ENCODE measurements at regions not wholly inside any gene's neighbourhood (a gene's known extent, or its start where the extent isn't known, plus 50 kb on each side); places are given as distances from the start of the nearest gene placed in this dataset.
"Not testable (repeated sequence)": the region's sequence is repeated elsewhere in the genome, so short reads cannot be mapped to it uniquely, and the experiment has no call there.

GRCh38 chr14:29391801-29392200 is 535.8 kb downstream of the PRKD1 start:
- no peaks in the 10 kb centered on the region for H3K36me3 ChIP-seq (ENCODE audit: insufficient read depth in 1 of 2, low read depth in 1 of 2)
- intact Hi-C loops (cut with DNase I), result no loop called here
- no peaks in the 10 kb centered on the region for H3K9me3 ChIP-seq
- no peak for TF ChIP-seq CTCF (IDR thresholded peaks at IDR 0.05)
- no peaks in the 10 kb centered on the region for H3K4me1 ChIP-seq
- H3K4me3 ChIP-seq, result no peak overlapping the region
- H3K27ac ChIP-seq, result no peak overlapping the region
- ATAC-seq, result no peak
- no peaks in the 10 kb centered on the region for H3K27me3 ChIP-seq (ENCODE audit: insufficient read depth in 3 of 3, low read length in 2 of 3)
- no peak for DNase-seq
- 43 to 58% (median 55%) methylated on average over 2 of the region's 2 CpGs for WGBS, 3 donors

DNA sequence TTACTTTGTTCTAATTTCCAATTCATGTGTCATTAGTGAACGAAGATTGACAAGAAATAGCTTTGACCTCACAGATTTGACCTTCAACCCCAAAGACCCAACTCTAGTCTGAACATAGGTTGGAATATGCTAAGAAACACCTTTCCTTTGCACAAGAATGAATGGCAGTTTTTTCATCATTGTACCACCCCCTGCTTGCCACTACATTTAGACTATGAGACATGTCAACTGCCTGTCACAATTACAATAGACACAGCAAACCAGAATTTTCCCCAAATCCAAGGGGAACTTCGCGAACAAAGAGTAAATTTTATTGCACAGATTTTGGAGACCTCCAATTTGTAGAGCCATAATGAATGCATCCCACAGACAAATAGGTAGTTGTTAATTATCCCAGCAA is 535.4 kb downstream of the PRKD1 start:
- Histone ChIP-seq H3K27ac (no peak overlapping the region), H3K36me3 (ENCODE audit: insufficient read depth in 1 of 2, low read depth in 1 of 2) (no peaks in the 10 kb centered on the region), H3K9me3 (no peaks in the 10 kb centered on the region), H3K27me3 (ENCODE audit: insufficient read depth in 3 of 3, low read length in 2 of 3) (no peaks in the 10 kb centered on the region), H3K4me1 (no peaks in the 10 kb centered on the region), H3K4me3 (no peak overlapping the region)
- intact Hi-C loops (cut with DNase I), result no loop called here
- DNase-seq (no peak), ATAC-seq (no peak)
- TF ChIP-seq CTCF (IDR thresholded peaks at IDR 0.05), result no peak
- 75 to 80% (median 79%) methylated on average over 3 of the region's 3 CpGs for WGBS, 3 donors

DNA sequence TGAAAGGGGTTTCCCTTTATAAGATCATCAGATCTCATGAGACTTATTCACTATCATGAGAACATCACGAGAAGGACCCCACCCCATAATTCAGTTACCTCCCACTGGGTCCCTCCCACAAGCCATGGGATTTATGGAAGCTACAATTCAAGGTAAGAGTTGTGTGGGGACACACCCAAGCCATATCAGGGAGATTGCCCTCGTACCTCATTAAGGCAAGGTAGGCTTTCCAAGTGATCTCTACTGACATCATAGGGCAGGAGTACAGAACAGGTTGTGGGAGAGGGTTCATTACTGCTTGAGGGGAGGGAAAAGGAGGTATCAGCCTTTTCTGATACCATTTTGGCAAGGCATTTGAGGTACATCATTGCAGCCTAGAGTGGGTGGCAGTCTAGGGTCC is 524.6 kb downstream of the PRKD1 start:
- WGBS, 3 donors, result 59 to 69% (median 63%) methylated on average over 2 of the region's 2 CpGs
- Histone ChIP-seq H3K36me3 (ENCODE audit: insufficient read depth in 1 of 2, low read depth in 1 of 2) (no peaks in the 10 kb centered on the region), H3K27ac (no peak overlapping the region), H3K27me3 (ENCODE audit: insufficient read depth in 3 of 3, low read length in 2 of 3) (no peaks in the 10 kb centered on the region), H3K4me3 (no peak overlapping the region), H3K4me1 (no peaks in the 10 kb centered on the region), H3K9me3 (no peaks in the 10 kb centered on the region)
- intact Hi-C loops (cut with DNase I), result no loop called here
- DNase-seq (no peak), ATAC-seq (no peak)
- no peak for TF ChIP-seq CTCF (IDR thresholded peaks at IDR 0.05)

GRCh38 chr14:29410581-29410980 is 517.1 kb downstream of the PRKD1 start:
- Histone ChIP-seq H3K9me3 (no peaks in the 10 kb centered on the region), H3K4me3 (no peak overlapping the region), H3K27me3 (ENCODE audit: insufficient read depth in 3 of 3, low read length in 2 of 3) (no peaks in the 10 kb centered on the region), H3K4me1 (no peaks in the 10 kb centered on the region), H3K27ac (no peak overlapping the region), H3K36me3 (ENCODE audit: insufficient read depth in 1 of 2, low read depth in 1 of 2) (no peaks in the 10 kb centered on the region)
- intact Hi-C loops (cut with DNase I), result no loop called here
- TF ChIP-seq CTCF (IDR thresholded peaks at IDR 0.05), result no peak
- no peak for ATAC-seq
- no peak for DNase-seq
- WGBS, 3 donors, result 81 to 91% (median 90%) methylated on average over 2 of the region's 2 CpGs

- H3K27ac ChIP-seq; DNase-seq; H3K27me3 ChIP-seq (ENCODE audit: insufficient read depth in 3 of 3, low read length in 2 of 3); H3K4me3 ChIP-seq; H3K4me1 ChIP-seq; H3K36me3 ChIP-seq (ENCODE audit: insufficient read depth in 1 of 2, low read depth in 1 of 2); intact Hi-C loops (cut with DNase I); ATAC-seq; H3K9me3 ChIP-seq: not testable (repeated sequence)
- WGBS, 3 donors, result 70 to 73% (median 72%) methylated on average over 5 of the region's 5 CpGs
Observed at GRCh38 chr14:29414931-29415330, 512.7 kb downstream of the PRKD1 start.

All from psoas muscle (tissue), 7 donors.